Stomach (tissue), 8 donors: ENCODE measurements at regions not wholly inside any gene's neighbourhood (a gene's known extent, or its start where the extent isn't known, plus 50 kb on each side); places are given as distances from the start of the nearest gene placed in this dataset.
A peak's percentile ranks its signal among the peaks of the same experiment; 100 is the strongest.

ENCODE experiments used
- DNase-seq, 2 donors: peaks; one replicate each; pipeline versions ENCODE4 v3.0.0 to v3.0.0-alpha.2; 2013 to 2019
- H3K27ac ChIP-seq, 5 donors: fragments of 200-600 bp in 4 of 5; sonication (generic) in 4 of 5; one replicate each; pipeline ENCODE4 v1.5.1; 2013 to 2019; ENCODE audit warnings: mild to moderate bottlenecking in 1 of 5, moderate library complexity in 1 of 5
- H3K27me3 ChIP-seq, 3 donors: fragments of 200-600 bp; sonication (generic); one replicate each; pipeline ENCODE4 v1.5.1; 2017 to 2019; ENCODE audit warnings: mixed run types in 1 of 3
- H3K36me3 ChIP-seq, 4 donors: fragments of 200-600 bp; sonication (generic); 1 replicate in 3 of 4; 2 replicates in 1 of 4; pipeline ENCODE4 v1.5.1; 2016 to 2019
- H3K4me1 ChIP-seq, 4 donors: fragments of 200-600 bp; sonication (generic); one replicate each; pipeline ENCODE4 v1.5.1; 2016 to 2019
- H3K4me3 ChIP-seq, 4 donors: fragments of 200-600 bp; sonication (generic) in 3 of 4; one replicate each; pipeline ENCODE4 v1.5.1; 2016 to 2019; ENCODE audit warnings: mild to moderate bottlenecking in 1 of 4
- H3K9me3 ChIP-seq, 4 donors: fragments of 200-600 bp; sonication (generic); one replicate each; pipeline ENCODE4 v1.5.1; 2016 to 2019
- CTCF ChIP-seq, 7 experiments: fragments of 450-650 bp in 4 of 7; fragments of 200-600 bp in 3 of 7; sonication (generic) in 3 of 7; IDR thresholded peaks; one replicate each; pipeline ENCODE4 v1.5.1; 2016 to 2019; ENCODE audit warnings: antibody characterized with exemption in 7 of 7, control low read depth in 2 of 7, mild to moderate bottlenecking in 1 of 7
- EP300 ChIP-seq: sonication (generic); formaldehyde crosslinking; IDR thresholded peaks from one replicate; pipeline ENCODE4 v1.6.1; 2017; ENCODE audit warnings: antibody characterized with exemption
- POLR2A ChIP-seq, 4 donors: fragments of 450-650 bp; IDR thresholded peaks; one replicate each; pipeline ENCODE4 v1.6.1; 2016; ENCODE audit warnings: antibody characterized with exemption in 4 of 4, control low read depth in 2 of 4, mild to moderate bottlenecking in 1 of 4, moderate library complexity in 1 of 4
- POLR2AphosphoS5 ChIP-seq, 3 donors: sonication (generic); formaldehyde crosslinking; IDR thresholded peaks; one replicate each; pipeline ENCODE4 v1.6.1; 2016; ENCODE audit warnings: antibody characterized with exemption in 3 of 3
- WGBS, 5 donors: extraction: QIAGEN DNeasy Blood & Tissue Kit in 3 of 5; methylation state at CpG; one replicate each; pipeline versions ENCODE4 v1.1.5 to v1.1.7; 2013 to 2018; 5-methylcytosine and 5-hydroxymethylcytosine counted together
- intact Hi-C: fragments of 100-400 bp; cut with DNase I; formaldehyde crosslinking; loops from one replicate; pipeline ENCODE4 v1.15.1; 2023; ENCODE audit warnings: low total_unique reads
- donor health status: healthy with polysubstance abuse.
- donor health status: Bipolar disorder and iron deficiency.
- donor health status: healthy.

DNA sequence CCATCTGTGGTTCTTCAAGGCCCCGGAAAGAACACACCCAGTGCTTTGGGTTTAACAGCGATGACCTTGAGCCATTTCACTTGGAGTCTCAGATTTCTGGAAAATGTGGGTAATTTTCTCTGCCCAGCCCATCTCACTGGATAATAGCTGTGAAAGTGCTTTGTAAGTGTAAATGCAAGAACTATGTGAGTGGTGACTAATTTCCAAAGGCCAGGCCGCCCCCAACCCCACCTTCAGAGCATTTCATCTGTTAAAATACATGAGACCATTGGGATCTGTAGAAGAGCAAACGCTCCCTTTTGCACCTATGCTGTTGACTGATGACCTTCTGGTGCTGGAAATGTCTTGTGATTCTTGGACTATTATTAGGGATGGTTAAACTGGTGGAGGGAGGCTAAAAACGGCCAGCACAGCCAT lies 196.8 kb upstream of the LPP start:
- H3K27ac ChIP-seq: no peak overlapping the region
- H3K27me3 ChIP-seq: no peaks in the 10 kb centered on the region
- no peaks in the 10 kb centered on the region for H3K9me3 ChIP-seq
- no peak overlapping the region for H3K4me3 ChIP-seq
- no peaks in the 10 kb centered on the region for H3K36me3 ChIP-seq
- no peak for DNase-seq
- TF ChIP-seq CTCF (IDR thresholded peaks at IDR 0.05) (no peak), POLR2AphosphoS5 (IDR thresholded peaks at IDR 0.05) (no peak), POLR2A (IDR thresholded peaks at IDR 0.05) (no peak), EP300 (no peak)
- peaks cover 0 to 31% (median 6%) of the 10 kb centered on the region in 4 donors for H3K4me1 ChIP-seq
- intact Hi-C loops: no loop called here
- 85 to 93% (median 89%) methylated on average over 5 of the region's 5 CpGs for WGBS, 5 donors

- TF ChIP-seq CTCF (IDR thresholded peaks at IDR 0.05) (no peak), POLR2A (IDR thresholded peaks at IDR 0.05) (no peak), EP300 (no peak), POLR2AphosphoS5 (IDR thresholded peaks at IDR 0.05) (no peak)
- H3K27me3 ChIP-seq: no peaks in the 10 kb centered on the region
- peaks cover 0 to 27% (median 6%) of the 10 kb centered on the region in 4 donors for H3K4me1 ChIP-seq
- H3K36me3 ChIP-seq: no peaks in the 10 kb centered on the region
- H3K27ac ChIP-seq: no peak overlapping the region
- no peak overlapping the region for H3K4me3 ChIP-seq
- H3K9me3 ChIP-seq: no peaks in the 10 kb centered on the region
- intact Hi-C loops: no loop called here
- DNase-seq: peak in 1 of 2 donors; percentile 30
These were observed 196.4 kb upstream of the LPP start for GRCh38 chr3:187957582-187957981.

DNA sequence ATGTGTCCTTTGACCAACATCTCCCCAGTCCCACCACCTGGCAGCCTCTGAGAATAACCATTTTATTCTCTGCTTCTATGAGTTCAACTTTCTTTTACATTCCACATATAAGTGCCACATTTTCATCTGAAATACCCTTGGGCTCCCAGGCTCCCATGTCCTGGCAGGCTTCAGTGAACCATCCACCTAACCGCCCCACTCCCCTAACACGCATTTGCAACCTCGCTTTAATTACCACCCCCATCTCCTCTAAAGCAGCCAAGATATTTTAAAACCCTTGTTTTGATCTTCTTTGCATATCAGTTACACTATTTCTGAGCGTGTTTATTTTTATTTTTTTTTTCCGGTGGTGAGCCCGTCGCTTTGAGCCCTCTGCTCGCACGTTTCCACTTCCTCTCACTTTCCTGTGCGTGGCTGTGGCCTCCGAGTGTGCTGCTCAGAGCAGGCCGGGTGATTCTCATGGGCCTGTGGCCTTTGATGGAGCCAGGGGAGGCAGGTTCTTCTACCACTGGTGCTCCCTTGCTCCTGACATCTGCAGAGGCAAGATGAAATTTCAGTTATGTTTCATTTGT lies 195.4 kb upstream of the LPP start:
- intact Hi-C loops: no loop called here
- 71 to 73% (median 72%) methylated on average over 12 of the region's 12 CpGs for WGBS, 5 donors
- Histone ChIP-seq H3K27ac (no peak overlapping the region), H3K27me3 (no peaks in the 10 kb centered on the region), H3K36me3 (no peaks in the 10 kb centered on the region), H3K4me1 (peaks cover 0 to 25% (median 6%) of the 10 kb centered on the region in 4 donors), H3K9me3 (no peaks in the 10 kb centered on the region), H3K4me3 (no peak overlapping the region)
- DNase-seq: peak; percentile 34 to 48
- TF ChIP-seq POLR2AphosphoS5 (IDR thresholded peaks at IDR 0.05) (no peak), POLR2A (IDR thresholded peaks at IDR 0.05) (no peak), EP300 (no peak), CTCF (IDR thresholded peaks at IDR 0.05) (no peak)

DNA sequence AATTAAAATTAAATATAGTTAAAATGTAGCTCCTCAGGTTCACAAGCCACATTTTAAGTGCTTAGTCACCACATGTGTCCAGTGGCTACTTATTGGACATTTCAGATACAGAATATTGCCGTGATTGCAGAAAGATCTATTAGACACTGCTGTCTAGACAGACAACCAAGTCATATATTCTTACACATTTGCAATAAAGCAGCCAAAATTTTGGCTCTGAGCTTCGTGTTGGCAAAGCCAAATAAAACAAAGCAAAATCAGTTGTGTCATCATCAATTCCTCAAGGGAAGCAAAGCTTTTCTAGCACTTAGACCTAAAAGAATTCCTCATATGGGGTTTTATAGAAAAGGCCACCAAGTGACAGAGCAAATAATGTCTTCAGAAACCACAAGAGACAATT lies 193.1 kb upstream of the LPP start:
- DNase-seq: no peak
- H3K27ac ChIP-seq: no peak overlapping the region
- H3K4me1 ChIP-seq: peaks cover 0 to 15% (median 0%) of the 10 kb centered on the region in 4 donors
- no peaks in the 10 kb centered on the region for H3K36me3 ChIP-seq
- H3K27me3 ChIP-seq: no peaks in the 10 kb centered on the region
- TF ChIP-seq POLR2AphosphoS5 (IDR thresholded peaks at IDR 0.05): no peak
- no peak for TF ChIP-seq POLR2A (IDR thresholded peaks at IDR 0.05)
- TF ChIP-seq EP300: no peak
- TF ChIP-seq CTCF (IDR thresholded peaks at IDR 0.05): no peak
- WGBS, 5 donors: 58 to 72% (median 66%) methylated on average over 2 of the region's 2 CpGs
- H3K9me3 ChIP-seq: no peaks in the 10 kb centered on the region
- H3K4me3 ChIP-seq: no peak overlapping the region
- intact Hi-C loops: no loop called here
